HG02588 (cell line): ENCODE measurements at regions not wholly inside any gene's neighbourhood (a gene's known extent, or its start where the extent isn't known, plus 50 kb on each side); places are given as distances from the start of the nearest gene placed in this dataset.

Source experiments
- ATAC-seq: cut with Tn5 transposase; IDR thresholded peaks from one replicate; pipeline ENCODE4 v1.9.1; 2021; ENCODE audit warnings: mild to moderate bottlenecking, moderate library complexity; ENCODE audit not compliant: unreplicated experiment

GRCh38 chr9:8262625-8263622, 463.3 kb upstream of the DMAC1 start:
- ATAC-seq, result no peak

GRCh38 chr9:8261737-8262136, 462.2 kb upstream of the DMAC1 start:
- ATAC-seq, result no peak

- no peak for ATAC-seq
Measured at GRCh38 chr9:8259028-8259427, 459.4 kb upstream of the DMAC1 start.

GRCh38 chr9:8256880-8257279, 457.3 kb upstream of the DMAC1 start:
- no peak for ATAC-seq

- ATAC-seq, result no peak
Measured at GRCh38 chr9:8255850-8256249, 456.3 kb upstream of the DMAC1 start.

- no peak for ATAC-seq
Measured at GRCh38 chr9:8254541-8254940, 455.0 kb upstream of the DMAC1 start.

GRCh38 chr9:8252445-8252844, 452.9 kb upstream of the DMAC1 start:
- no peak for ATAC-seq

- no peak for ATAC-seq
Measured at GRCh38 chr9:8251566-8251965, 452.0 kb upstream of the DMAC1 start.

- ATAC-seq, result no peak
Measured at GRCh38 chr9:8244505-8245092, 445.0 kb upstream of the DMAC1 start.

GRCh38 chr9:8241201-8241600, 441.6 kb upstream of the DMAC1 start:
- no peak for ATAC-seq

GRCh38 chr9:8237096-8237495, 437.5 kb upstream of the DMAC1 start:
- ATAC-seq, result no peak

GRCh38 chr9:8235489-8235888, 435.9 kb upstream of the DMAC1 start:
- no peak for ATAC-seq

- no peak for ATAC-seq
Measured at GRCh38 chr9:8234316-8234715, 434.7 kb upstream of the DMAC1 start.

GRCh38 chr9:8232726-8233125, 433.1 kb upstream of the DMAC1 start:
- no peak for ATAC-seq

- no peak for ATAC-seq
Measured at GRCh38 chr9:8229226-8229625, 429.6 kb upstream of the DMAC1 start.

GRCh38 chr9:8224381-8224801, 424.8 kb upstream of the DMAC1 start:
- ATAC-seq, result no peak

GRCh38 chr9:8223861-8224260, 424.3 kb upstream of the DMAC1 start:
- ATAC-seq, result no peak

- no peak for ATAC-seq
Measured at GRCh38 chr9:8221462-8221861, 421.9 kb upstream of the DMAC1 start.

GRCh38 chr9:8208465-8208864, 408.9 kb upstream of the DMAC1 start:
- no peak for ATAC-seq

GRCh38 chr9:8207596-8207995, 408.0 kb upstream of the DMAC1 start:
- no peak for ATAC-seq

GRCh38 chr9:8206720-8207119, 407.1 kb upstream of the DMAC1 start:
- ATAC-seq, result no peak

- ATAC-seq, result no peak
Measured at GRCh38 chr9:8205576-8205975, 406.0 kb upstream of the DMAC1 start.
